ENCODE measurements at regions not wholly inside any gene's neighbourhood (a gene's known extent, or its start where the extent isn't known, plus 50 kb on each side); places are given as distances from the start of the nearest gene placed in this dataset.

GRCh38 chr17:63274146-63274545, 172.0 kb downstream of the CYB561 start:
- H3K36me3 ChIP-seq (ENCODE audit: control insufficient read depth, insufficient read depth, low read length), result no peaks in the 10 kb centered on the region
- no peaks in the 10 kb centered on the region for H3K4me1 ChIP-seq (ENCODE audit: control insufficient read depth, insufficient read depth, low read length)
- no peak for DNase-seq (ENCODE audit: low read depth, low spot score)
- H3K9me3 ChIP-seq (ENCODE audit: control insufficient read depth, insufficient read depth, low read length), result no peaks in the 10 kb centered on the region
- no CpG with 5 or more reads among the region's 3 CpGs for WGBS (ENCODE audit: insufficient coverage, insufficient read length)
- H3K4me3 ChIP-seq (ENCODE audit: low read length), result no peak overlapping the region
- H3K27me3 ChIP-seq (ENCODE audit: control insufficient read depth, insufficient read depth, low read length), result no peaks in the 10 kb centered on the region; the same call in 1 of the 2 replicates
- H3K27ac ChIP-seq (ENCODE audit: low read length), result no peak overlapping the region

DNA sequence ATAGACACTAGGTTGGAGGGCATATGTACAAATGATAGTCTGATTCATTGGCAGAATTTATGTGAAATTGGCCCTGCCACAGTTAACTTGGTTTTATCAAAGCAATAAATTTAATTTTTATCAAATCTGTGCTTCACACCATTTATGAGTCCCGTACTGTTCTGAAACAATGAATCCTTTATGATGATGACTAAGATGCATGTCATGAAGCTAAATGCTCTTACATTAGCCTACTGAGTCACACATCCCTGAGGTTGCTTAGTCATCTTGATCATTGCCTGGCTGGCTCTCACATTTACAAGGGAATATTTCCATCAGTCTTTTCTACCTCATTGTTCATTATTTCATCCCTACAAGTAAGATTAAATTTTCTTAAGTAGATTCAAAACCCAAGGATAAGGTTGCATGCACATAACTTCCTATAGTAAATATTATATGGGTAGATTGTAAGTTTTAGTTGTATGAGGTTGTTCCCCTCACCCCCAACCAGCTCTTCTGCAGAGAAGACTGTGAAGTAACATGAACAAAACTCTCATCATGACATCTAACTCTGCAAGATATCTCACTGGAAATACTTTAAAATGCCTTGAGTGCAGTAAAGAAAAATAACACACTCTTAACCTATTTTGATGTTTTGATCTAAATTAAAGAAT, 170.7 kb downstream of the CYB561 start:
- no peak for DNase-seq (ENCODE audit: low read depth, low spot score)
- H3K4me3 ChIP-seq (ENCODE audit: low read length), result no peak overlapping the region

DNA sequence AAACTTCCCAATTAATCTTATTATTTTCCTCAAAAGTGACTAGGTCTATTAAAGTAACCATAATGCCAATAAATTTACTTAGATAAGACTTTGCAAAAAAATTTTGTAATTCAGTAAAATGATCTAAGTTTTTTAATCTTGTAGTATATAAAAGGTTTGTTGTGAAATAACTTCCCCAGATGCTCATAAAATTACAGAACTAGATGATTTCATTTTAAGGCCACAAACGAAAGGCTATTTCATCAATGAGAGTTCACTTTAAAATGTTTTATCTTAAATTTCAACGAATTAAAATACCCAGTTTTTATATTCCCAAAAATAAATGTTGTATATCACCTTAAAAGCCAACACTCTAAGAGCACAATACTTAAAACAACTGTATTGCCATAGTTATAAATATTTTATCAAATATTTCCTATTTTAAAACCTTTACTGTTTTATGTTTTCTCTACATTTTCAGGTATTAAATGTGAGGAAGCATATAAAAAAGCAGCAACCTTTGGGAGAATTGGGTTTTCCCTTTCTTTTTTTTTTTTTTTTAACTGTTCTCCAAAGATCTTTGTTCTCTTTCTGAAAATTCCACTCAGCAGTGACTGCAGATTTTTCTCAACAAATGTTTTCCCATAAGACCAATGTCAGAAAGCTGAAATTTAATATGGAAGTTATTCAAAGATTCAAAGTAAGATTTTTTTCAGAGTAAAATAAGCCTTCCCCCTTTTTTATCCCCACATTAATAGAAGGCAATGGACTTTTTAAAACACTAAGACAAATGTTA, 169.9 kb downstream of the CYB561 start:
- Histone ChIP-seq H3K27ac (ENCODE audit: low read length) (no peak overlapping the region), H3K27me3 (ENCODE audit: control insufficient read depth, insufficient read depth, low read length) (no peaks in the 10 kb centered on the region; the same call in 1 of the 2 replicates), H3K9me3 (ENCODE audit: control insufficient read depth, insufficient read depth, low read length) (no peaks in the 10 kb centered on the region), H3K36me3 (ENCODE audit: control insufficient read depth, insufficient read depth, low read length) (no peaks in the 10 kb centered on the region), H3K4me1 (ENCODE audit: control insufficient read depth, insufficient read depth, low read length) (no peaks in the 10 kb centered on the region), H3K4me3 (ENCODE audit: low read length) (no peak overlapping the region)
- 100% methylated on average over 1 of the region's 2 CpGs for WGBS (ENCODE audit: insufficient coverage, insufficient read length)
- DNase-seq (ENCODE audit: low read depth, low spot score), result no peak

More for the DNA sequence above, 170.7 kb downstream of the CYB561 start:
- Histone ChIP-seq H3K27me3 (ENCODE audit: control insufficient read depth, insufficient read depth, low read length) (no peaks in the 10 kb centered on the region; the same call in 1 of the 2 replicates), H3K36me3 (ENCODE audit: control insufficient read depth, insufficient read depth, low read length) (no peaks in the 10 kb centered on the region), H3K27ac (ENCODE audit: low read length) (no peak overlapping the region), H3K4me1 (ENCODE audit: control insufficient read depth, insufficient read depth, low read length) (no peaks in the 10 kb centered on the region), H3K9me3 (ENCODE audit: control insufficient read depth, insufficient read depth, low read length) (no peaks in the 10 kb centered on the region)
- WGBS (ENCODE audit: insufficient coverage, insufficient read length), result no CpG with 5 or more reads among the region's 1 CpG

- WGBS (ENCODE audit: insufficient coverage, insufficient read length), result no CpG with 5 or more reads among the region's 3 CpGs
- Histone ChIP-seq H3K36me3 (ENCODE audit: control insufficient read depth, insufficient read depth, low read length) (no peaks in the 10 kb centered on the region), H3K9me3 (ENCODE audit: control insufficient read depth, insufficient read depth, low read length) (no peaks in the 10 kb centered on the region), H3K27me3 (ENCODE audit: control insufficient read depth, insufficient read depth, low read length) (no peaks in the 10 kb centered on the region; the same call in 1 of the 2 replicates), H3K4me1 (ENCODE audit: control insufficient read depth, insufficient read depth, low read length) (no peaks in the 10 kb centered on the region), H3K4me3 (ENCODE audit: low read length) (no peak overlapping the region), H3K27ac (ENCODE audit: low read length) (no peak overlapping the region)
- DNase-seq (ENCODE audit: low read depth, low spot score), result no peak
These were observed 169.3 kb downstream of the CYB561 start for GRCh38 chr17:63276821-63277220.

GRCh38 chr17:63277629-63278028, 168.5 kb downstream of the CYB561 start:
- H3K4me3 ChIP-seq (ENCODE audit: low read length), result no peak overlapping the region
- no peaks in the 10 kb centered on the region for H3K4me1 ChIP-seq (ENCODE audit: control insufficient read depth, insufficient read depth, low read length)
- no CpG with 5 or more reads among the region's 3 CpGs for WGBS (ENCODE audit: insufficient coverage, insufficient read length)
- no peak overlapping the region for H3K27ac ChIP-seq (ENCODE audit: low read length)
- no peaks in the 10 kb centered on the region for H3K36me3 ChIP-seq (ENCODE audit: control insufficient read depth, insufficient read depth, low read length)
- H3K9me3 ChIP-seq (ENCODE audit: control insufficient read depth, insufficient read depth, low read length), result no peaks in the 10 kb centered on the region
- no peak for DNase-seq (ENCODE audit: low read depth, low spot score)
- H3K27me3 ChIP-seq (ENCODE audit: control insufficient read depth, insufficient read depth, low read length), result no peaks in the 10 kb centered on the region; the same call in 1 of the 2 replicates

DNA sequence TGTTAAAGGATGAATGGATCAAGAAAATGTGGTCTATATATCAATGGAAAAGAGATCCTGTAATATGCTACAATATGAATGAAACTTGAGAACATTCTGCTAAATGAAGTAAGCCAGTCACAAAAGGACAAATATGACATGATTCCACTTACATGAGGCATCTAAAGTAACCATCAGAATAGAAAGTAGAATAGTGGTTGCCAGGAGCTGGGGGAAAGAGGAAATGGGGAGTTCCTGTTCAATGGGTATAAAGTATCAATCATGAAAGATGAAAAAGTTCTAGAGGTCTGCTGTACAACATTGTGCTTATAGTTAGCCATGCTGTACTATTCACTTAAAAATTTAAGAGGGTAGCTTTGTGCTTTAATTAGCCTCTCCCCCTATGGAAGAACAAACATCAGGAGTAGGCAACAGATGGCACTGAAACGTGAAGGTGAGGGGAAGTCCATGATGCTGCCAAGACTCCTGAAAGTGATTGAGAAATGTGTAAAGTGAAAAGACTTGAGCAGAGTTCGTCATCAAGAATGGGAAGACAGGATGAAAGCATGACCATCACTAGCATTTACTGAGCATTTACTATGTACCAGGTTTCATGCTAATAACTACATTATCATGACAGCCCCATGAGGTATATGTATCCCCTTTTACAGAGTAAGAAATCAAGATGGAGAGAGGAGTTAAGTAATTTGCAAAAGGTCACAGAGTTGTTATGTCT, 167.2 kb downstream of the CYB561 start:
- Histone ChIP-seq H3K4me1 (ENCODE audit: control insufficient read depth, insufficient read depth, low read length) (no peaks in the 10 kb centered on the region), H3K9me3 (ENCODE audit: control insufficient read depth, insufficient read depth, low read length) (no peaks in the 10 kb centered on the region), H3K27me3 (ENCODE audit: control insufficient read depth, insufficient read depth, low read length) (no peaks in the 10 kb centered on the region; the same call in 1 of the 2 replicates), H3K36me3 (ENCODE audit: control insufficient read depth, insufficient read depth, low read length) (no peaks in the 10 kb centered on the region), H3K4me3 (ENCODE audit: low read length) (no peak overlapping the region), H3K27ac (ENCODE audit: low read length) (no peak overlapping the region)
- no peak for DNase-seq (ENCODE audit: low read depth, low spot score)
- WGBS (ENCODE audit: insufficient coverage, insufficient read length), result no CpG with 5 or more reads among the region's 2 CpGs

GRCh38 chr17:63279498-63280230, 166.4 kb downstream of the CYB561 start:
- no peak for DNase-seq (ENCODE audit: low read depth, low spot score)
- WGBS (ENCODE audit: insufficient coverage, insufficient read length), result no CpG with 5 or more reads among the region's 2 CpGs
- H3K4me3 ChIP-seq (ENCODE audit: low read length), result no peak overlapping the region
- H3K27ac ChIP-seq (ENCODE audit: low read length), result no peak overlapping the region
- no peaks in the 10 kb centered on the region for H3K4me1 ChIP-seq (ENCODE audit: control insufficient read depth, insufficient read depth, low read length)
- no peaks in the 10 kb centered on the region; the same call in 1 of the 2 replicates for H3K27me3 ChIP-seq (ENCODE audit: control insufficient read depth, insufficient read depth, low read length)
- no peaks in the 10 kb centered on the region for H3K9me3 ChIP-seq (ENCODE audit: control insufficient read depth, insufficient read depth, low read length)
- no peaks in the 10 kb centered on the region for H3K36me3 ChIP-seq (ENCODE audit: control insufficient read depth, insufficient read depth, low read length)

- WGBS (ENCODE audit: insufficient coverage, insufficient read length), result no CpG with 5 or more reads among the region's 4 CpGs
These were observed 163.7 kb downstream of the CYB561 start for GRCh38 chr17:63282455-63282854.

DNA sequence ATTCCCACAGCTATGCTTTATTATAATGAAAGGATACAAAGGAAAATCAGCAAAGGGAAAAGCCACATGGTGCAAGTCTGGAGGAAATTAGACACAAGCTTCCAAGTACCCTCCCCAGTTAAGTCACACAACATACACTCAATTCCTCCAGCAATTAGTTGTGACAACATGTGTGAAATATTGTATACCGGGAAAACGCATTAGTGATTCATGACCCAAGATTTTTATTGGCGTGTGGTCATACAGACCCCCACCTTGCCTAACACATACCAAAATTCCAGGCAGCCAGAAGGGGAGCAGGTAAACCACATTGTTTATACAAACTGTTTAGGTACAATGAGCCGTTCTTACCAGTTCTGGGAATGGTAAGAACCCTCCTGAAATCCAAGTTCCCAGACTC, 160.6 kb downstream of the CYB561 start:
- Histone ChIP-seq H3K36me3 (ENCODE audit: control insufficient read depth, insufficient read depth, low read length) (no peaks in the 10 kb centered on the region), H3K9me3 (ENCODE audit: control insufficient read depth, insufficient read depth, low read length) (no peaks in the 10 kb centered on the region), H3K4me1 (ENCODE audit: control insufficient read depth, insufficient read depth, low read length) (no peaks in the 10 kb centered on the region; the same call in 1 of the 2 replicates), H3K27ac (ENCODE audit: low read length) (no peak overlapping the region), H3K4me3 (ENCODE audit: low read length) (no peak overlapping the region), H3K27me3 (ENCODE audit: control insufficient read depth, insufficient read depth, low read length) (no peaks in the 10 kb centered on the region)
- no CpG with 5 or more reads among the region's 4 CpGs for WGBS (ENCODE audit: insufficient coverage, insufficient read length)
- no peak for DNase-seq (ENCODE audit: low read depth, low spot score)

More at GRCh38 chr17:63282455-63282854, 163.7 kb downstream of the CYB561 start:
- no peaks in the 10 kb centered on the region for H3K9me3 ChIP-seq (ENCODE audit: control insufficient read depth, insufficient read depth, low read length)
- H3K36me3 ChIP-seq (ENCODE audit: control insufficient read depth, insufficient read depth, low read length), result no peaks in the 10 kb centered on the region
- H3K27ac ChIP-seq (ENCODE audit: low read length), result no peak overlapping the region
- no peaks in the 10 kb centered on the region; the same call in 1 of the 2 replicates for H3K27me3 ChIP-seq (ENCODE audit: control insufficient read depth, insufficient read depth, low read length)
- H3K4me1 ChIP-seq (ENCODE audit: control insufficient read depth, insufficient read depth, low read length), result no peaks in the 10 kb centered on the region
- H3K4me3 ChIP-seq (ENCODE audit: low read length), result no peak overlapping the region
- DNase-seq (ENCODE audit: low read depth, low spot score), result no peak

DNA sequence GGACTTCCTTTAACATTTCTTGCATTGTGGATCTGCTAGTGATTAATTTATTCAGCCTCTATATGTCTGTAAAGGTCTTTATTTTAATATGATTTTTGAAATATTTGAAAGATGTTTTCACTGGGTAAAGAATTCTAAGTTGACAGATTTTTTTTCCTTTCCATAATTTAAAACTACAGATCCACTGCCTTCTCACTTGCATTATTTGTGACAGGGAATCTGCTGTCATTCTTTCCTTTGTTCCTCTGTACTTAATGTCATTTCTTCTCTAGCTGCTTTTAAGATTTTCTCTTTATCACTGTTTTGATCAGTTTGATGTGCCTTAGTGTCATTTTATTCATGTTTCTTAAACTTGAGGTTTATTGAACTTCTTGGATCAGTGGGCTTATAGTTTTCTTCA, 159.9 kb downstream of the CYB561 start:
- Histone ChIP-seq H3K27me3 (ENCODE audit: control insufficient read depth, insufficient read depth, low read length) (no peaks in the 10 kb centered on the region), H3K27ac (ENCODE audit: low read length) (no peak overlapping the region), H3K4me3 (ENCODE audit: low read length) (no peak overlapping the region), H3K4me1 (ENCODE audit: control insufficient read depth, insufficient read depth, low read length) (no peaks in the 10 kb centered on the region; the same call in 1 of the 2 replicates), H3K9me3 (ENCODE audit: control insufficient read depth, insufficient read depth, low read length) (no peaks in the 10 kb centered on the region), H3K36me3 (ENCODE audit: control insufficient read depth, insufficient read depth, low read length) (no peaks in the 10 kb centered on the region)
- no peak for DNase-seq (ENCODE audit: low read depth, low spot score)
